ENCODE measurements at regions not wholly inside any gene's neighbourhood (a gene's known extent, or its start where the extent isn't known, plus 50 kb on each side); places are given as distances from the start of the nearest gene placed in this dataset.

GRCh38 chr5:124664287-124664686 lies 82.2 kb downstream of the ZNF608 start:
- no peak for DNase-seq (ENCODE audit: low read depth in 2 of 2, low spot score in 1 of 2)

GRCh38 chr5:124663101-124663506 lies 83.3 kb downstream of the ZNF608 start:
- no peak for DNase-seq (ENCODE audit: low read depth in 2 of 2, low spot score in 1 of 2)

- DNase-seq (ENCODE audit: low read depth in 2 of 2, low spot score in 1 of 2), result no peak
Measured at GRCh38 chr5:124662181-124662781, 84.2 kb downstream of the ZNF608 start.

DNA sequence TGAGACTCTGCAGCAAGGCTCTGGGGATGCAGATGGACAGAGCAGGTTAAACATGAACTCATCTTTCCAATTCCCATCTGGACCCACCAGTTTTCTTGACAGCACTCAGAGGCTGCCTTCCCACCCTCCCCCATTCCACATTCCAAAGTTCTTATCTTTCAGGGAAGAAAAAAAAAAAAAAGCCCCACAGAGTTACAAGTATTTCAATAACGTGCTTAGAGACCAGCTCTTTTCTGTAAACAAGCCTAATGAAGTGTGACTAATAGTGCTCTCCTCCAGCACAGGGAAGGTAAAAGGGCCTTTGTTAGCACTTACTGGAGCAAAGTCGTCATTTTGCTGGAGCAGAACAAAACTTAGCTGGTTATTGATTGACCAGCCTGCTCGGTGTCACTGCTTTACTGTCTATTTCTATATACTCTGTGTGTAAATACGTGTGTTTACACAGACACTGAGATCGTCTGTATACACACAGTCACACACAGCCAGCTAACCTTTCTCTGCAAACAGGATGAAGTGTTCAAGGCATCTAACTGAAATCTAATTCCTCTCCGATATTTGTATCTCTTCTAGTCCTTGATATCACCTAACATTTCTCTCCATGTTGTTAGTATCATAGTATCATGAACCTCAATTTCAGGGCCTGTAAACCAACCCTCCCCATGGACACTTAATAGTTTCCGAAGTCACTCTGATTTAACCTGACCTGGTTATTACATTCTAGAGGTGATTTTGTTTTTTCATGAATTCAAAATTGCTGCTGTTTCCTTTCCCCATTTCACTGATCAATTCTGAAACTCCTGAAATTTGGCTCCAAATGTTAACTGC lies 84.9 kb downstream of the ZNF608 start:
- no peak for DNase-seq (ENCODE audit: low read depth in 2 of 2, low spot score in 1 of 2)

GRCh38 chr5:124660229-124661093 lies 86.0 kb downstream of the ZNF608 start:
- no peak for DNase-seq (ENCODE audit: low read depth in 2 of 2, low spot score in 1 of 2)

- no peak for DNase-seq (ENCODE audit: low read depth in 2 of 2, low spot score in 1 of 2)
Measured at GRCh38 chr5:124659798-124660197, 86.6 kb downstream of the ZNF608 start.

GRCh38 chr5:124658867-124659557 lies 87.4 kb downstream of the ZNF608 start:
- DNase-seq (ENCODE audit: low read depth in 2 of 2, low spot score in 1 of 2), result no peak

GRCh38 chr5:124655921-124656511 lies 90.4 kb downstream of the ZNF608 start:
- no peak for DNase-seq (ENCODE audit: low read depth in 2 of 2, low spot score in 1 of 2)

GRCh38 chr5:124655251-124655917 lies 91.1 kb downstream of the ZNF608 start:
- no peak for DNase-seq (ENCODE audit: low read depth in 2 of 2, low spot score in 1 of 2)

DNA sequence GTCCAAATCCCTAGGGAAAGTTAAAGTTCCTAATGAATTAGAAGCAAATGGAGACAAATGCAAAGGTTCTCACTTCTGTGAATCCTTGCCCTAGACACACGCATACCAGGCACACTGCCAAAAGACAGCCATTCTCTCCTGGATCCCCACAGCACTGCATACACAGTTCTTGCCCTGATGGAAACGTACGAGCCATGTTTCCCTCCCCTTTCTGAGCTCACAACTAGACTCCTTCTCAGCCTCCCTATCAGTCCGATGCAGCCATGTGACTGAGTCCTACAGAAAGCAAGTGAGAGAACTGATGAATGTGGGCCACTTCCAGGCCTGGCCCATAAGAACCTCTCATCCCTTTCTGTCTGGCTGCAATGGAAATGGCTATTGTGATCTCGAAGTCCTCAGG lies 92.0 kb downstream of the ZNF608 start:
- DNase-seq (ENCODE audit: low read depth in 2 of 2, low spot score in 1 of 2), result no peak

DNA sequence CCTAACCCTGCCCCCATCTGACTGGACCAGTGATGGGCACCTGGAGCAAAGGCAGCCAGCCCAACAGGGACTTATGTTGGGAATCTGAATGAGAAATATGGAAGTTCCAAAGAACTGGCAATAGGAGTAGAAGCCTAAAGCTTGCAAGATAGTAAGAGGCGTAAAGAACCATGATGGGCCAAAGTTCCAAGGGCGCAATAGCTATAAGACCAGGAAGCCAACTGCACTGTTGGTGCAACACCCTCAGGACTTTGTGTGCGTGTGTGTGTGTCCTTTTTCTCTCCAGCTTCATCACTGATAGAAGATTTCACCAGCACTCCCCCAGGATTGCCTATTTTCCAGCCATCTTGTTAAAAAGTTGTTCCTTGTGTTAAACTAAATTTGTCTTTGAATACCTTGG lies 92.8 kb downstream of the ZNF608 start:
- no peak for DNase-seq (ENCODE audit: low read depth in 2 of 2, low spot score in 1 of 2)

DNA sequence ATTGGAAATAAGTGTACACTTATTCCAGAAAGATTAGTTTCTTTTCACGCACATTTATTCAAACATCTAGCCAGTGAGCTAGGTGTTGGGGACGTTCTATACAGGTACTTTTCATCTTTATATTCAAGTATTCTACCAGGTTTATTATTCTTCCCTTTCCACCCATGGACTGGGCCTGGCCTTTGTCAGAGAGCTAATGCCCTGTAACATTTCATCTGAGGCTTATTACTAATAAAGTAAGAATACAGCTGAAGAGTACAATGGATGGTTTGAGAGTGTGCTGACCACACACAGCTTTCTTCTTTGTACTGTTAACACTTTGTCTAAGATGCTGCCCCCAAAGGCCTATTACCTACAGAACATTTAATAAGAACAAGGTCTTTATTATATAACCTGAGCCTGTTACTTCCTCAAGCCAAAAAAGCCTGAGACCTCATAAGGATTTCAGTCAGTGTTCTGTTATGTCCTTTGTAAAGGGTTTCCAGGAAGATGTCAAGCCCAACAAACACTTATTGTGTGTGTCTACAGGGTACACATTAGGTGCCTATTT lies 93.5 kb downstream of the ZNF608 start:
- no peak for DNase-seq (ENCODE audit: low read depth in 2 of 2, low spot score in 1 of 2)

DNA sequence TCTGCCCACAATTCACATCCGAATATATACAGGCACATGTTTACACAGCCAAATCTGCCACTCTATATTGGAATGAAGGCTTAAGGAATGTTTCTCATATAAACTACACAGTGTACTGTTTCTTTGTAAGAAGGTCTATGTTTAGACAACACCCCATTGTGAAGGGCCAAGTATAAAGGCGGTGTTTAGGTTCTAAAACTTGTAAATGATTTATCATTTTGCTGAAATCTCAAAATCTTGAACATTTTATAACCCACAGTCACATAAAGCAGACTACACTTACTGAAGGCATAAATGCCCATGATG lies 94.0 kb downstream of the ZNF608 start:
- no peak for DNase-seq (ENCODE audit: low read depth in 2 of 2, low spot score in 1 of 2)

DNA sequence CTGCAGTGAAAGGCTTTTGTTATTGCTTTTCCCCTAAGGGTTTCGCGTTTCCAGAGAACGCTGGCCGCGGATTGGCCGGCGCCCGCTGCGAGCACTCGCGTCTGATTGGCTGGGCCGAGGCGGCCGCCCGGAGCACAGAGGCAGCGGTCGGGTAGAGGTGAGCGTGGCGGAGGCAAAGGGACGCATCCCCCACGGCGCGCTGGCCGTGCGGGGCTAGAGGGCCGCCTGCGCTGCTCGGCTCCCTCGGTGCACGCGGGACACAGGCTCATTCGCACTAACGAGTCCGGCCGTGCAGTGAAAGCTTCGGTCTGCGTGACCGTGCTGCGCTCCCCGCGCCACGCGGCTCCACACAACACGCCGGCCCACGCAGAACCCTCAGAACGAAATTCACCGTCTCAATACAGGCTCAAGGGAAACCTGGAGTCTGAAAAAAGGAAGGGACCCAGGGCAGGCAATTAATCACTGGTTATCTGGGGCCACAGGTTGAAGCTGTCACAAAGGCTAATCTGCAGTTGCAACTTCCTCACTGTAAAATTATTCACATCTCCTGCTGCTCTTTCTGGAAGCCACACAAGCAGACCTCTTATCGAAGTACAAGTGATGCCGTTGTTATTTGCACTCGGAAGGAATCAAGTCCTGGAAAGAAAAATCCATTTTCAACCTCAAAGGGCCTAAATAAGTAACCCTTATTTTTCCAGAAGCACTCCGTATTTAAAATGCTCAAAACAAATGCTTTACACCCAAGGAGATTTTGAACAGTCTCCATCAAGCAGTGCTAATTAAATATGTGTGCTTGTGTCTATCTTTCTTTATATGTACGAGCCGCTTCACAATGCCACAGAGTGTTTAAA lies 94.6 kb downstream of the ZNF608 start:
- no peak for DNase-seq (ENCODE audit: low read depth in 2 of 2, low spot score in 1 of 2)

GRCh38 chr5:124650951-124651662 lies 95.3 kb downstream of the ZNF608 start:
- DNase-seq (ENCODE audit: low read depth in 2 of 2, low spot score in 1 of 2), result no peak

DNA sequence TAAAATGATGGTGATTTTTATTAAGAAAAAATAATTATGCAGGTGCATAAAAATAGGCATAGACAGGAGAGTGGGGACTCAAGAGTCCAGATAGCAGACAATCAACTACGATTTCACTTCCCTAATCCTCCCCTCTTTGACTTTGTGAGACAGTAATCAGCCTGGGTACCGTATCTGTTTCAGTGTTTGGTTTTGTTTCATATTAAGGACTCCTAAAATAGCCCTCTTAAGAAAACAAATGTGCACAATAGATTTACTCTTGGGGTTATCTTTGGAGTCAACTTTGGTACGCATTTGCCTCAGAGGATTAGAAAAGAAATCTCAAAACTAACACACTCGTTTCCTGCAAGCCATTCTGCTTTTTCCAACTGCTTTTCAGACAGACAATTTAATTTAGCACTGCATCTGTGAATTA lies 96.3 kb downstream of the ZNF608 start:
- no peak for DNase-seq (ENCODE audit: low read depth in 2 of 2, low spot score in 1 of 2)

DNA sequence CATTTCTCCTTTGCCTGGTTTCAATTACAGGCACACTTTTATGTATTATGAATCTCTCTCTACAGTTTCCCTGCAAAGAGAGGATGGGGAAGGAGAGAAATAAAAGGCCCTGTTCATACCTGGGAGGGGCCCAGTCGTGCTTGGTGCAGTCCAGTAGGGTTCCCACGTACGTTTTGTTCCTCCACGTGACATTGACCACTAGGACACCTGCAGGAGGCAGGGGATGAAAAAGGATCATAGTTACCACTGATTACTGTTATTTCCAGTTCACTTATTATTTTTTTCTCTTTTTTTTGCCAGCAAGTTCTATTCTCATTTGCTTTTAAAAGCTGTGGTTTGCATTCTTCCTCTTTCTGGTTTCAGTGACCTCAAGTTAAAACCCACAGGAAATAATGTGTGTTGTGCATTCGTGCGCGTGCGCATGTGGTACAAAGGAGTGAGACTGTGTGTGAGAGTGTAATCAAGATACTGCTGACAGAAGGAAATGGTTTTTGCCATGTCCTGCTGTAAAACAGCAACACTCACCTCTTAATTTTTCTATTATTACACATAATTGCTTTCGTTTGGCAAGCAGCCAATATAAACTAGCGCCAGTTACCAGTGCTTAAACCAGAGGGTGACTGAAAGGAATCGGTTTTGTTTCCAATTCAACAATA lies 96.8 kb downstream of the ZNF608 start:
- peak; percentile 30 to 47 for DNase-seq (ENCODE audit: low read depth in 2 of 2, low spot score in 1 of 2)

- no peak for DNase-seq (ENCODE audit: low read depth in 2 of 2, low spot score in 1 of 2)
Measured at GRCh38 chr5:124648902-124649467, 97.5 kb downstream of the ZNF608 start.
